GM21529 (cell line): ENCODE measurements at regions not wholly inside any gene's neighbourhood (a gene's known extent, or its start where the extent isn't known, plus 50 kb on each side); places are given as distances from the start of the nearest gene placed in this dataset.
A peak's percentile ranks its signal among the peaks of the same experiment; 100 is the strongest.
"Not testable (repeated sequence)": the region's sequence is repeated elsewhere in the genome, so short reads cannot be mapped to it uniquely, and the experiment has no call there.

Experiments used
- ATAC-seq: cut with Tn5 transposase; IDR thresholded peaks from one replicate; pipeline ENCODE4 v1.9.1; 2021; ENCODE audit not compliant: unreplicated experiment

DNA sequence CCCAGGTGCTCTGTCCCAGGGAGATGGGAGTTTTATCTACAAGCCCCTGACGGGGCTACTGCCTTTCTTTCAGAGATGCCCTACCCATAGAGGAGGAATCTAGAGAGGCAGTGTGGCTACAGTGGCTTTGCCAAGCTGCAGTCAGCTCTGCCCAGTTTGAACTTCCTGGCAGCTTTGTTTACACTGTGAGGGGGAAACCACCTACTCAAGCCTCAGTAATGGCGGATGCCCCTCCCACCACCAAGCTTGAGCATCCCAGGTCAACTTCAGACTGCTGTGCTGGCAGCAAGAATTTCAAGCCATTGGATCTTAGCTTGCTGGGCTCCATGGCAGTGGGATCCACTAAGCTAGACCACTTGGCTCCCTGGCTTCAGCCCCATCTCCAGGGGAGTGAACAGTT, 53.1 kb upstream of the TMEM252 start:
- ATAC-seq, result not testable (repeated sequence)

DNA sequence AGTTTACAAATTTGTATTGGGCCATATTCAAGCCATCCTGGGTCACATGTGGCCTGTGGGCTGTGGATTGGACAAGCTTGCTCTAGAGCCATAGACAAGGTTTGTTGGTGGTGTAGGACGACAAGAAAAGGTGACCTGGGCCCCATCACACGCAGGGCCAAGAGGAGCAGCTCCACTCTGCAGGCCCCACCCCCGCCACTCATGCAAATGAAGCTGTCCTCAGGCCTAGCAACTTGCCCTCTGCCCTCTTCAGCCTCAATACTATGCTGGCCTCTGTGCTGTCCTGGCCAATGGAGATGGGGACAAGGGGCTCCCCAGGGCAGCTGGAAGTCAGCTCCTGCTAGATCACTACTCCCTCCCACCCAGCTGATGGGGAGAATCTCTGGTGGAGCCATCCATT, 55.2 kb upstream of the TMEM252 start:
- no peak for ATAC-seq

GRCh38 chr9:68597362-68597997, 56.8 kb upstream of the TMEM252 start:
- ATAC-seq, result no peak

- ATAC-seq, result no peak
These were observed 59.1 kb upstream of the TMEM252 start for GRCh38 chr9:68599826-68600225.

GRCh38 chr9:68601081-68601480, 60.4 kb upstream of the TMEM252 start:
- ATAC-seq, result no peak

GRCh38 chr9:68603371-68603770, 62.7 kb upstream of the TMEM252 start:
- no peak for ATAC-seq

DNA sequence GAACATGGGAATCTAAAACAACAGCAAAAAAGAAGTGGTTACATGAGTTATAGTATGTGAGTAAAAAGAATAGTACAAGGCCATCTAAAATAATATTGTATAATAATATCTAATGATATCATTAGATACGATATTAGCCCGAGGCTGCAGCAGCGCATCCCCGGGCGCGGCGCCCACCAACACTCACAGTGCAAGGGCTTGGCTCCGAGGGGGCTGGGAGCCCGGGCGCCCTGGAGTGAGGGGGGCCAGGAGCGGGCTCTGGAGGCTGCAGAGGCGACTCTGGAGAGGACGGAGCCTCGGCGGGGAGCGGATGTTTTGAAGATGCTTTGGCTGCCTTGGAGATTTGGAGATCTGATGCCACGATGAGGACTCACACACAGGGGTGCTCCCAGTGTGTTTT, 68.1 kb upstream of the TMEM252 start:
- ATAC-seq, result no peak

DNA sequence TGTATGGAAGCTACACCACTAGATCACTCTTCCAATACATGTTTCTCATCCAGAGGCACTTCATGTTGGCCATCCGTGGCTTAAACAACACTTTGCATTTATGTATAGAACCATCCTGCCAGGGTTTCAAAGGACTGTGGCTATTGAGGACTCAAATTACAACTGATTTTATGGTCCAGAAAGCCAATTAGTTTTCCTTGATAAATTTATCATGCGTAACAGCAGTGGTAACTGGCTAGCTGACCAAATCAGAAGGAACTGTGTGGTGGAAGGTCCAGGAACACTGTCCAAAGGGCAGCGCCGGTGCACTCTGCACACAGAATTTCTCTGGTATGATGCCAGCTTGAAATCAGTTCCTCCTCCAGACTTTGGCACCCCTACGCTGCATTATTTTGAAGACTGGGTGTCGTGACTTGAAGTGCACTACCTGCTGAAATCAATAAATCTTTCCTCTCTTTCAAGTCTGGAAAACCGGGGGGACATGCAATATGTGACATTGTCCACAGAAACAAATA, 69.3 kb upstream of the TMEM252 start:
- ATAC-seq, result no peak

DNA sequence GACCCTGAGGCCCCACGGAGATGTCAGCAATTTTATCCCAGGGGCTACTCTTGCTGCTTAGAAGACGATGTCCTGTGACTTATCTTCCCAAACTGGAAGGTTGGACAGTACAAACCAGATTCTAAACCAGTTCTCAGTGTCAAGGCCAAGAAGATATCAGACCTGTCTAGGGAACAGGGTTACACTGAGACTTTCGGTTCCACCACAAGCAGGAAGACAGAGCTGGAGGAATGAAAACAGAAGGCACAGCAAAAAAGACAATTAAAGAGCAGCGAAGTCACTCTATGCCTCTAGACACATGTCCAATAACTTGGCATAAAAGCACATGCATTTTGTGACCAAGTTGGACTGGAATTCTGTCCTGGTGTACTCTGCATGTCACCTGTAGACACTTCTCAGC, 73.4 kb upstream of the TMEM252 start:
- ATAC-seq, result no peak

GRCh38 chr9:68617011-68617410, 76.3 kb upstream of the TMEM252 start:
- not testable (repeated sequence) for ATAC-seq

DNA sequence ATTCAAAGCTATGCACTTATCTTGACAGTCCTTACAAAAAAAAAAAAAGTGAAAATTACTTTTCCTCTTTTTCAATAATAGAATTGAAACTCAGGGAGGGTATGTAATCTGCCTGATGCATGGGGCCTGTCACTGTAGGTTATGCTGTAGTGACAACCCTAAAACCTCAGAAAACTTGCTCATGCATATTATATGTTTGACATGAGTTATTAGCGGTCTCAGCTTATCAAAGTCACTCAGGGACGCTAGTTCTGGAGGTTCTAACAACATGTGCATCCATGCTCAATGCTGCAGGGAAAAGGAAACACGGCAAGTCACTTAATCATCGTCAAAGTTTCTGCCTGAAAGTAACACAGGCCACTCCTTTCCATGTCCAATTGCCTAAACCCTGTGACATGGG, 78.4 kb upstream of the TMEM252 start:
- ATAC-seq, result no peak

GRCh38 chr9:68619636-68620035, 79.0 kb upstream of the TMEM252 start:
- ATAC-seq, result no peak

DNA sequence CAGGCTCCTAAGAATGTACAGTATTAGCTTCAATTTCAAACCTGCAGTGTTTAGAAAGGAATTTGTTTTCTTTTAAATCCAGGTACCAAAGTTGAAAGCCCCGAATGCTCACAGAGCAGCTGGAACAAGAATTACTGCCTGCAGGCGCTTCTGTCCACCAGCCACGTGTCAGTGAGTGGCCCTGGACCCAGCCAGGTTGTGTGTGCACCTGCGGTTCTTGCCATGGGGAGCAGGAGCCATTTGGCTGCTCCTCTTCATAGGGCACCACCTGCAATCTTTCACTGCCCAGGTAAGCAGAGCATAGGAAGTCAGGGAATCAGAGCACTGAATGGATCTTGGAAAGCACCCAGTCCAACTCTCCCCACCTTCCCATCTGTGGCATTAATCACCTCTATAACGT, 79.5 kb upstream of the PIP5K1B start:
- no peak for ATAC-seq

DNA sequence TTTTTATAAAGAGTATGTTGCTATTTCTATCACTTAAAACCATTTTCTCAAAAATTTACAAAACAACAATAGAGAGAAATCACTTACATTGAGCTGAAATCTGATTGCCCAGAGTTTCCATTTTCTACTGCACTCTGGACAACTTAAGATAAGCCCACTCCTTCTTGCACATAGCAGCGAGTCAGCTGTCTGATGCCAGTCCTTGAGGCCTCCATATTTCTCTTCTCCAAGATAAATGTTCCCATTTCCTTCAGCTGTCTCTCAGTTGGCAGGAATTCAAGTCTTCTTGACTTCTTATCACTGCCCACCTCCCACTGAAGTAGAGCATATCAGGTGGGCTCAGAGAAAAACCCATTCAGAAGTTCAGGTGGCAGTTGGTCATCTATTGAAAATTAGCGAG, 78.5 kb upstream of the PIP5K1B start:
- no peak for ATAC-seq

- no peak for ATAC-seq
These were observed 77.9 kb upstream of the PIP5K1B start for GRCh38 chr9:68627104-68627503.

DNA sequence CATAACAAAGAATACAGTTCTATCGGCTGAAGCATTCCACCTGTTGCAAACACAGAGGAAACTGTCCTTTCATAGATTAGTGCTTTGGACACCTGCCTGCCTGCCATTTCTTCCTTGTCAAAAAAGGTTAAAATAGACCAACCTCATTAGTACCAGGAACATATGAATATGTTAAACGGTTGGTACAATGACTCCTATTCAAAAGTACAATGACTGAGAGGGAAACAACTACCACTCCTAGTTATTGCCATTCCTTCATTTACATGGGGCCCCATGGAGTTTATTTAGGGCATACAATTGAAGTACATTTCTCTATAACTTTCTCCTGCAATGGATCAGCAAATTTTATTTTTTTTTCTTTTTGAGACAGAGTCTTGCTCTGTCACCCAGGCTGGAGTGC, 77.4 kb upstream of the PIP5K1B start:
- ATAC-seq, result no peak

DNA sequence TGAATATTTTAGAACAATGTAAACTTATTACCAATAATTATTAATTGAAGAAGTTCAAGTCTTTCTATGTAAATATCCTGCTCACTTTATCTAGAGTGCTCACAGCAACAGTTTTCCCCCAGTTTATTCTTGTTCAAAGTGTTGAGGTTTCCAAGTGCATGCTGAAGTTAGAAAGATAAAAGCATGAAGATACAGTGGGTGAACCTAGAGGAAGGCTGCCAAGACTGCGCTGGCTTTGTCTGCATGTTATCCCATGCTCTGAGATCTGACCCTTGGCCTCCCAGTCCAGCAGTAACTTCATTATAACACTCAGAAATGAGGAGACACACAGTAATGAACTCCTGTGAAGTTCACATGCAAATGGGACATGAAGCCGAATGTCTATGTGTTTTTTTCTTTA, 76.0 kb upstream of the PIP5K1B start:
- ATAC-seq, result no peak

DNA sequence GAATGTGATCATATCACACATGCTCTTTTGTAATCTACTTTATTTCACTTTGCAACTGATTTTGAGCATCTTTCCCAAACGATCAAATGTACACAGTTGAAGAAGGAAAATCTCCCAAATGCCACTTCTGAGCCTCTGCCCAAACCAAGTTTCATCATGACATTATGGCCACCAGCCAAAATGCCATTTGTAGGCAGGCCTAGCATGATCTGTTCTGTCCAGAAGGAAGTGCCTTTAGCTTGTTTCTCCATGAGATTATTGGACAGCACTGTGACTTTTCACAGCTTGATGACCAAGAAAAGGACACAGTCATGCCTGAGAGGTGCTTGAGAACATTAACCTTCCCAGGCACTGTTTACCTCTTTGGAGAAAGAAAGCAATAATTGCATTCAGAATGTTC, 73.2 kb upstream of the PIP5K1B start:
- no peak for ATAC-seq

DNA sequence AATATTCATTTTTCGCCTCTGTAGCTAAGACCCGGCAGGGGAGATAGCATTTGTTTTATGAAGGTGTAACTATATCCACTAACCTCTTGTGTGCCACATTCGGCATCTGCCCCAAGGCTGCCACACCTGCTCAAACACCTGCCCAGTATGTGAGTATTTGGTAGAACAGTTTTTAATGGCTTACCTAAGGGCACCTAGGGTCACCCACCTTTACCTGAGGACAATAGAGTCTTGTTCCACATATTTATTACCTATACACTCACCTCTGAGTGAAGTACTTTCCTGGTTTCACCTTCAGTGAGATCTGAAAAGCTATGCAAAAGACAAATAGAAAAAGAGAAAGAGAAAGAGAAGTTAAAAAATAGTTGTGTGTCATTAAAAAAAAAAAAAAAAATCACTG, 68.0 kb upstream of the PIP5K1B start:
- no peak for ATAC-seq

GRCh38 chr9:68639261-68639660, 65.8 kb upstream of the PIP5K1B start:
- ATAC-seq, result not testable (repeated sequence)

- peak; percentile 42 for ATAC-seq
These were observed 64.5 kb upstream of the PIP5K1B start for GRCh38 chr9:68640421-68641089.

GRCh38 chr9:68643901-68644809, 60.9 kb upstream of the PIP5K1B start:
- ATAC-seq, result peak; percentile 51
